HepG2 (cell line): ENCODE measurements at regions not wholly inside any gene's neighbourhood (a gene's known extent, or its start where the extent isn't known, plus 50 kb on each side); places are given as distances from the start of the nearest gene placed in this dataset.

Source experiments
- AKNA ChIP-seq: sonication (generic); formaldehyde crosslinking; IDR thresholded peaks from 2 replicates; pipeline ENCODE4 v1.4.0; 2020; ENCODE audit warnings: missing genetic modification reagents, borderline replicate concordance
- JUND ChIP-seq: sonication (generic); formaldehyde crosslinking; IDR thresholded peaks from 2 replicates; pipeline ENCODE4 v1.8.0; 2022; ENCODE audit warnings: mild to moderate bottlenecking, missing genetic modification reagents
- KDM2A ChIP-seq: sonication (generic); formaldehyde crosslinking; IDR thresholded peaks from 2 replicates; pipeline ENCODE4 v1.4.0; 2020; ENCODE audit warnings: low read depth, missing genetic modification reagents, borderline replicate concordance
- MYC ChIP-seq: sonication (generic); formaldehyde crosslinking; IDR thresholded peaks from 2 replicates; pipeline ENCODE4 v1.9.0; 2021; ENCODE audit warnings: missing genetic modification reagents, borderline replicate concordance
- NFAT5 ChIP-seq: sonication (generic); formaldehyde crosslinking; IDR thresholded peaks from 2 replicates; pipeline ENCODE4 v1.4.0; 2020; ENCODE audit warnings: missing genetic modification reagents
- NFE2 ChIP-seq: sonication (generic); formaldehyde crosslinking; IDR thresholded peaks from 2 replicates; pipeline ENCODE4 v1.4.0; 2020; ENCODE audit warnings: missing genetic modification reagents
- NR1H2 ChIP-seq: sonication (generic); formaldehyde crosslinking; IDR thresholded peaks from 2 replicates; pipeline ENCODE4 v1.8.1; 2022; ENCODE audit warnings: low read depth, missing genetic modification reagents, borderline replicate concordance
- RFX3 ChIP-seq: IDR thresholded peaks from 2 replicates; pipeline ENCODE4 v1.6.1; 2016; ENCODE audit warnings: missing biosample characterization, missing genetic modification reagents
- ZBTB10 ChIP-seq: sonication (generic); formaldehyde crosslinking; IDR thresholded peaks from 2 replicates; pipeline ENCODE4 v1.4.0; 2020; ENCODE audit warnings: missing genetic modification reagents, borderline replicate concordance
- ZNF24 ChIP-seq: fragments of 450-650 bp; IDR thresholded peaks from 2 replicates; pipeline ENCODE4 v1.6.1; 2017; ENCODE audit warnings: antibody characterized with exemption, mild to moderate bottlenecking
- ZNF256 ChIP-seq: sonication (generic); formaldehyde crosslinking; conservative IDR thresholded peaks from 2 replicates; pipeline ENCODE4 v1.4.0; 2020; ENCODE audit warnings: missing genetic modification reagents
- ZNF543 ChIP-seq: sonication (generic); formaldehyde crosslinking; IDR thresholded peaks from 2 replicates; pipeline ENCODE4 v1.4.0; 2020; ENCODE audit warnings: mild to moderate bottlenecking, missing genetic modification reagents
- ZNF710 ChIP-seq: sonication (generic); formaldehyde crosslinking; IDR thresholded peaks from 2 replicates; pipeline ENCODE4 v1.5.0; 2020; ENCODE audit warnings: mild to moderate bottlenecking, missing genetic modification reagents, borderline replicate concordance

- TF ChIP-seq AKNA (CRISPR knock-in tag), result no peak
- no peak for TF ChIP-seq NFE2 (CRISPR knock-in tag)
- TF ChIP-seq ZNF710 (CRISPR knock-in tag), result peak; percentile 27; the same call in 1 of the 2 replicates
- TF ChIP-seq RFX3, result no peak
- TF ChIP-seq KDM2A (CRISPR knock-in tag), result peak; percentile 80; the same call in 1 of the 2 replicates
- TF ChIP-seq NR1H2, result 0 out of 2 replicates have a peak, but pooled peaks have one; percentile 55
- no peak for TF ChIP-seq ZBTB10 (CRISPR knock-in tag)
- TF ChIP-seq NFAT5 (CRISPR knock-in tag), result peak; percentile 79; the same call in 1 of the 2 replicates
- no peak for TF ChIP-seq JUND
- TF ChIP-seq ZNF256 (CRISPR knock-in tag), result no peak
- no peak for TF ChIP-seq ZNF24
- TF ChIP-seq ZNF543 (CRISPR knock-in tag), result no peak
- TF ChIP-seq MYC (CRISPR knock-in tag), result peak; percentile 56; the same call in 1 of the 2 replicates
These were observed 114.9 kb upstream of the BTN3A2 start (continued) for GRCh38 chr6:26249957-26250697.
